Transverse colon (tissue), 4 donors: ENCODE measurements at regions not wholly inside any gene's neighbourhood (a gene's known extent, or its start where the extent isn't known, plus 50 kb on each side); places are given as distances from the start of the nearest gene placed in this dataset.

Experiments used
- DNase-seq: peaks from one replicate; pipeline ENCODE4 v3.0.0-alpha.2; 2019
- H3K27ac ChIP-seq, 4 donors: fragments of 200-600 bp; sonication (generic); 2 replicates each; pipeline ENCODE4 v1.5.1; 2016 to 2018; ENCODE audit warnings: inconsistent platforms in 4 of 4
- H3K27me3 ChIP-seq: fragments of 200-600 bp; sonication (generic); 2 replicates; pipeline ENCODE4 v1.5.1; 2017; ENCODE audit warnings: inconsistent platforms
- H3K36me3 ChIP-seq, 4 donors: fragments of 200-600 bp; sonication (generic); 2 replicates each; pipeline ENCODE4 v1.5.1; 2017 to 2019; ENCODE audit warnings: inconsistent platforms in 4 of 4
- H3K4me1 ChIP-seq, 4 donors: fragments of 200-600 bp; sonication (generic); 2 replicates each; pipeline ENCODE4 v1.5.1; 2017 to 2020; ENCODE audit warnings: inconsistent platforms in 4 of 4
- H3K4me3 ChIP-seq, 4 donors: fragments of 200-600 bp; sonication (generic); 1 replicate in 1 of 4; 2 replicates in 3 of 4; pipeline versions ENCODE4 v1.5.1 to v1.6.1; 2017 to 2019; ENCODE audit warnings: inconsistent platforms in 4 of 4
- H3K9me3 ChIP-seq, 2 donors: fragments of 200-600 bp; sonication (generic); 2 replicates each; pipeline ENCODE4 v1.5.1; 2017 to 2019; ENCODE audit warnings: inconsistent platforms in 2 of 2
- EP300 ChIP-seq: sonication (generic); formaldehyde crosslinking; IDR thresholded peaks from one replicate; pipeline ENCODE4 v1.6.1; 2017; ENCODE audit warnings: antibody characterized with exemption, low read depth
- POLR2A ChIP-seq: fragments of 450-650 bp; IDR thresholded peaks from one replicate; pipeline ENCODE4 v1.6.1; 2016; ENCODE audit warnings: antibody characterized with exemption, mild to moderate bottlenecking, moderate library complexity
- POLR2AphosphoS5 ChIP-seq, 3 donors: sonication (generic); formaldehyde crosslinking; IDR thresholded peaks; one replicate each; pipeline ENCODE4 v1.6.1; 2016; ENCODE audit warnings: antibody characterized with exemption in 3 of 3
- WGBS, 2 donors: methylation state at CpG; one replicate each; pipeline ENCODE4 v1.1.5; 2018; ENCODE audit warnings: low coverage in 1 of 2; 5-methylcytosine and 5-hydroxymethylcytosine counted together
- in situ Hi-C, 4 donors: fragments of 200-750 bp; cut with MboI; loops; one replicate each; pipeline versions ENCODE4 v1.15.0 to v1.15.1; 2017; ENCODE audit warnings: low sequenced_read_pairs in 3 of 4, low pct_ligation_motif_present in 1 of 4, low pct_unique_long_range_greater_than_20kb in 1 of 4
- intact Hi-C: fragments of 100-400 bp; cut with DNase I; formaldehyde crosslinking; loops from one replicate; pipeline ENCODE4 v1.15.1; 2023; ENCODE audit warnings: low total_unique reads
- TF ChIP-seq, protein P1 (sequence below), 5 experiments: fragments of 200-600 bp in 3 of 5; fragments of 450-650 bp in 2 of 5; sonication (generic) in 3 of 5; IDR thresholded peaks; 1 replicate in 2 of 5; 2 replicates in 3 of 5; pipeline ENCODE4 v1.5.1; 2016 to 2017; ENCODE audit warnings: antibody characterized with exemption in 5 of 5, inconsistent platforms in 3 of 5, mild to moderate bottlenecking in 2 of 5, moderate library complexity in 1 of 5

DNA sequence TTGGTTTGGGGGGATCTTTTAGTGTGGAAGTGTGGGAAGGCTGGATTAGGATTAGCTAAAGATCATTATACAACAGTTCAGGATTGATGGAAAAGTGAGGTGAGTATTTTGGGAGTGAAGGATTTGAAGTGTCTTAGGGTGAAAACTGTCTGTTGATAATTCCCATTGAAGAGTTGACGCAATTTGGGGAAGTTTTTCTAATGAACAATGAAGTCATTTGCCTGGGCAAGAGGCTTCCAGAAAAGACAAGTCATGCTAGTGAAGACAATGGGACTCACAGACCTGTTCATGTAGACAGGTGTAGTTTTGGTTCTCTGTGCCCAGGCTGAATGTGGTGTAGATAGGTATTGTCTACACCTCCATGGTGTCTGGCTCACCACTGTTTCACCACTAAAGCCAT, 194.3 kb upstream of the GPR26 start:
- intact Hi-C loops (no loop called here), in situ Hi-C loops (no loop called here)
- Histone ChIP-seq H3K36me3 (no peaks in the 10 kb centered on the region), H3K27me3 (no peaks in the 10 kb centered on the region), H3K4me3 (no peak overlapping the region), H3K4me1 (no peaks in the 10 kb centered on the region), H3K27ac (no peak overlapping the region), H3K9me3 (no peaks in the 10 kb centered on the region)
- no peak for DNase-seq
- TF ChIP-seq POLR2AphosphoS5 (IDR thresholded peaks at IDR 0.05) (no peak), EP300 (no peak), POLR2A (no peak)
- TF ChIP-seq, protein P1, sequence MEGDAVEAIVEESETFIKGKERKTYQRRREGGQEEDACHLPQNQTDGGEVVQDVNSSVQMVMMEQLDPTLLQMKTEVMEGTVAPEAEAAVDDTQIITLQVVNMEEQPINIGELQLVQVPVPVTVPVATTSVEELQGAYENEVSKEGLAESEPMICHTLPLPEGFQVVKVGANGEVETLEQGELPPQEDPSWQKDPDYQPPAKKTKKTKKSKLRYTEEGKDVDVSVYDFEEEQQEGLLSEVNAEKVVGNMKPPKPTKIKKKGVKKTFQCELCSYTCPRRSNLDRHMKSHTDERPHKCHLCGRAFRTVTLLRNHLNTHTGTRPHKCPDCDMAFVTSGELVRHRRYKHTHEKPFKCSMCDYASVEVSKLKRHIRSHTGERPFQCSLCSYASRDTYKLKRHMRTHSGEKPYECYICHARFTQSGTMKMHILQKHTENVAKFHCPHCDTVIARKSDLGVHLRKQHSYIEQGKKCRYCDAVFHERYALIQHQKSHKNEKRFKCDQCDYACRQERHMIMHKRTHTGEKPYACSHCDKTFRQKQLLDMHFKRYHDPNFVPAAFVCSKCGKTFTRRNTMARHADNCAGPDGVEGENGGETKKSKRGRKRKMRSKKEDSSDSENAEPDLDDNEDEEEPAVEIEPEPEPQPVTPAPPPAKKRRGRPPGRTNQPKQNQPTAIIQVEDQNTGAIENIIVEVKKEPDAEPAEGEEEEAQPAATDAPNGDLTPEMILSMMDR (IDR thresholded peaks at IDR 0.05), result no peak
- 88 to 100% methylated on average over 1 of the region's 1 CpG for WGBS, 2 donors

DNA sequence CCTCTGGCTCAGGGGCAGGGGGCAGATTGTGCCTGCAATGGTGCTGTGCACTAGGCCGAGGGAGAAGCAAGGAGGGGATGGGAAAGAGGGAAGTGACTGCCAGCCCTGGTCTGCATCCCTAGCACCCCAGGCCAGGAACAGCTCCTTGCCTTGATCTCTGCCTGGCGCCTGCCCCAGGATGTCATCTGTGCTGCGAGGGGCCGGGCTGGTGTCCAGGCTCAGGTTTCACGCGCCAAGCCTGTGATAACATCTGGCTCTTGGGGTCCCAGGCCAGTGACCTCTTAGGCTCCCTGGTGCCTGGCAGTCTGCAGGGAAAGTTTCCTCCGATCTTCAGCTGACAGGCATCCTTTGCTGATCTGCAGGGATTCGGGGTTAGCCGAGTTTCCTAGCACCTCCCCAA, 193.5 kb upstream of the GPR26 start:
- no peak for DNase-seq
- WGBS, 2 donors, result 37% methylated on average over 9 of the region's 9 CpGs; no CpG with 5 or more reads in 1 of the 2 donors

GRCh38 chr10:123474700-123475099, 191.5 kb upstream of the GPR26 start:
- 82% methylated on average over 4 of the region's 4 CpGs; no CpG with 5 or more reads in 1 of the 2 donors for WGBS, 2 donors

More for the DNA sequence above, 193.5 kb upstream of the GPR26 start:
- intact Hi-C loops, result no loop called here
- Histone ChIP-seq H3K36me3 (no peaks in the 10 kb centered on the region), H3K4me1 (no peaks in the 10 kb centered on the region), H3K27ac (no peak overlapping the region), H3K9me3 (no peaks in the 10 kb centered on the region), H3K4me3 (no peak overlapping the region), H3K27me3 (no peaks in the 10 kb centered on the region)
- TF ChIP-seq POLR2AphosphoS5 (IDR thresholded peaks at IDR 0.05), result no peak
- TF ChIP-seq EP300, result no peak
- TF ChIP-seq POLR2A, result no peak
- TF ChIP-seq, protein P1 (IDR thresholded peaks at IDR 0.05), result no peak
- in situ Hi-C loops, result no loop called here

DNA sequence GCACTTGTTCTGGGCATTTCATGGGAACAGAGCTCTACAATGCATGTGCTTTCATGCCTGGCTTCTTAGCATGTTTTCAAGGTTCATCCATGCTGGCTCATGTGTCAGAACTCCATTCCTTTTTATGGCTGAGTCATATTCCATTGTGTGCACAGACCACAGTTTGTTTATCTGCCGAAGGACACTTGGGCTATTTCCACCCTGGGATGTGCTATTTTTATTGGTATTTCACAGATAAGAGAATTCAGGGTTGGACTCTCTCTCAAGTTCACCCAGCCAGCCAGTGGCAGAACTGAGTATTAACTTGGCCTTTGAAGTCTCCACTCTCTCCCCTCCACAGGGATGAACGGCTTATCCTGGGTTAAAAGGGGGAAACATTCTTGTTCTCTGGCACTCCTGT, 190.7 kb upstream of the GPR26 start:
- H3K27ac ChIP-seq, result no peak overlapping the region
- intact Hi-C loops (no loop called here), in situ Hi-C loops (no loop called here)
- H3K9me3 ChIP-seq, result no peaks in the 10 kb centered on the region
- no peak for DNase-seq
- H3K4me3 ChIP-seq, result no peak overlapping the region
- no peaks in the 10 kb centered on the region for H3K36me3 ChIP-seq
- 25% methylated on average over 2 of the region's 2 CpGs; no CpG with 5 or more reads in 1 of the 2 donors for WGBS, 2 donors
- H3K27me3 ChIP-seq, result no peaks in the 10 kb centered on the region
- TF ChIP-seq EP300, result no peak
- TF ChIP-seq POLR2AphosphoS5 (IDR thresholded peaks at IDR 0.05), result no peak
- H3K4me1 ChIP-seq, result no peaks in the 10 kb centered on the region

More at GRCh38 chr10:123474700-123475099, 191.5 kb upstream of the GPR26 start:
- Histone ChIP-seq H3K36me3 (no peaks in the 10 kb centered on the region), H3K4me3 (no peak overlapping the region), H3K4me1 (no peaks in the 10 kb centered on the region), H3K27me3 (no peaks in the 10 kb centered on the region), H3K9me3 (no peaks in the 10 kb centered on the region), H3K27ac (no peak overlapping the region)
- intact Hi-C loops, result no loop called here
- DNase-seq, result no peak
- TF ChIP-seq POLR2A, result no peak
- TF ChIP-seq, protein P1 (IDR thresholded peaks at IDR 0.05), result no peak
- no peak for TF ChIP-seq EP300
- no peak for TF ChIP-seq POLR2AphosphoS5 (IDR thresholded peaks at IDR 0.05)
- in situ Hi-C loops, result no loop called here

DNA sequence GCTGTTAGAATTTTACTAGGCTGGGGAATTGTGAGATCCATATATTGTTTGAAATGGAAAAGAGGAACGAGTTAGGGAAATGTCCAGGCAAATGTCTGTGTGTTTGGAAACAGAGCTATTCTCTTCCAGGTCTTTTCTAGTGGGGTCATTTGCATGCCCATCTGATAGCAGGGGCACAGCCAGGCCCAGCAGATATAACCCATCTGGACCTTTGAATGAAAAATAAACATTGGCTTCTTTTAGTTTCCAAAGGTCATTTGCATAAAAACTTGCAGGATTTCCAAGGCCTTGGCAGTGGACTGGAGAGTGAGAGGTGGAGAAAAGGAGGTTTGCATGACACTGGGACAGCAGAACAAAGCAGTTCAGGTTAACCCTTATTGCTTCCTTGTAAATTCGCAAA, 188.0 kb upstream of the GPR26 start:
- no peaks in the 10 kb centered on the region for H3K27me3 ChIP-seq
- H3K4me1 ChIP-seq, result no peaks in the 10 kb centered on the region
- in situ Hi-C loops, result no loop called here
- 50 to 70% methylated on average over 1 to 2 of the region's 2 CpGs for WGBS, 2 donors
- no peaks in the 10 kb centered on the region for H3K9me3 ChIP-seq
- no peak overlapping the region for H3K27ac ChIP-seq
- TF ChIP-seq POLR2A (no peak), POLR2AphosphoS5 (IDR thresholded peaks at IDR 0.05) (no peak), EP300 (no peak)
- TF ChIP-seq, protein P1 (IDR thresholded peaks at IDR 0.05), result no peak
- H3K36me3 ChIP-seq, result no peaks in the 10 kb centered on the region
- no peak for DNase-seq
- H3K4me3 ChIP-seq, result no peak overlapping the region
- intact Hi-C loops, result no loop called here
